Suprapubic skin (tissue), 4 donors: ENCODE measurements at regions not wholly inside any gene's neighbourhood (a gene's known extent, or its start where the extent isn't known, plus 50 kb on each side); places are given as distances from the start of the nearest gene placed in this dataset.
"Not testable (repeated sequence)": the region's sequence is repeated elsewhere in the genome, so short reads cannot be mapped to it uniquely, and the experiment has no call there.

ENCODE experiments used
- DNase-seq, 2 donors: peaks; one replicate each; pipeline ENCODE4 v3.0.0-alpha.2; 2019; ENCODE audit warnings: low spot score in 2 of 2
- H3K27ac ChIP-seq: fragments of 200-600 bp; sonication (generic); one replicate; pipeline ENCODE4 v1.5.1; 2019
- H3K27me3 ChIP-seq: fragments of 200-600 bp; sonication (generic); one replicate; pipeline ENCODE4 v1.5.1; 2019
- H3K36me3 ChIP-seq: fragments of 200-600 bp; sonication (generic); one replicate; pipeline ENCODE4 v1.5.1; 2019
- H3K4me1 ChIP-seq: fragments of 200-600 bp; sonication (generic); one replicate; pipeline ENCODE4 v1.5.1; 2019
- H3K4me3 ChIP-seq: fragments of 200-600 bp; sonication (generic); one replicate; pipeline ENCODE4 v1.5.1; 2019; ENCODE audit warnings: mild to moderate bottlenecking
- H3K9me3 ChIP-seq: fragments of 200-600 bp; sonication (generic); one replicate; pipeline ENCODE4 v1.5.1; 2019
- EP300 ChIP-seq: sonication (generic); formaldehyde crosslinking; IDR thresholded peaks from one replicate; pipeline ENCODE4 v1.6.1; 2017; ENCODE audit warnings: antibody characterized with exemption
- POLR2A ChIP-seq, 2 donors: fragments of 450-650 bp; IDR thresholded peaks; one replicate each; pipeline ENCODE4 v1.6.1; 2017; ENCODE audit warnings: antibody characterized with exemption in 2 of 2, mild to moderate bottlenecking in 2 of 2, moderate library complexity in 2 of 2
- POLR2AphosphoS5 ChIP-seq, 3 donors: sonication (generic); formaldehyde crosslinking; IDR thresholded peaks; one replicate each; pipeline ENCODE4 v1.6.1; 2017; ENCODE audit warnings: antibody characterized with exemption in 3 of 3
- WGBS: methylation state at CpG from one replicate; pipeline ENCODE4 v1.1.5; 2018; 5-methylcytosine and 5-hydroxymethylcytosine counted together
- TF ChIP-seq, protein P1 (sequence below), 2 donors: fragments of 200-600 bp in 1 of 2; fragments of 450-650 bp in 1 of 2; sonication (generic) in 1 of 2; IDR thresholded peaks; one replicate each; pipeline ENCODE4 v1.5.1; 2016 to 2019; ENCODE audit warnings: antibody characterized with exemption in 2 of 2, mild to moderate bottlenecking in 1 of 2, moderate library complexity in 1 of 2

DNA sequence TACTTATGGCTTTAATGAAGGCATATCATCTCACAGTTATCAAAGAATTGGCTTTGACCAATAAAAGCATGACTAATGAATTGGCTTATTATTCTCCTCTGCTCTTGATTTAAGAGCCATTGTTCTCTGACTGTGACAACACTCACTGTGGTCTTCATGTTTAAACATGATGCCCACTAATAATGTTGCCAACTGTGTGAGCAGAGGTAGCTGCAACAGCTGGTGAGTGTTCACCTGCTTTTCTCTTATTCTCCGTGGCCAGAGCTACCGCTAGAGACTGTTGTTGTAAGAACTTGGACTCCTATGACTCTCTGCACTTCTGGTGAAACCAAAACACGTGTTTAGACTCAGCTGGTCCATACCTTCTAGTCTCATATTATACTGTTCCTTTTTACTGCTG lies 335.9 kb downstream of the XPNPEP1 start:
- H3K9me3 ChIP-seq = no peaks in the 10 kb centered on the region
- no peak for DNase-seq
- H3K36me3 ChIP-seq = no peaks in the 10 kb centered on the region
- H3K27me3 ChIP-seq = no peaks in the 10 kb centered on the region
- no peak overlapping the region for H3K4me3 ChIP-seq
- no peak overlapping the region for H3K27ac ChIP-seq
- no peaks in the 10 kb centered on the region for H3K4me1 ChIP-seq
- WGBS = 62% methylated on average over 3 of the region's 3 CpGs
- TF ChIP-seq POLR2A (IDR thresholded peaks at IDR 0.05) = no peak
- TF ChIP-seq EP300 = no peak
- TF ChIP-seq POLR2AphosphoS5 (IDR thresholded peaks at IDR 0.05) = no peak

DNA sequence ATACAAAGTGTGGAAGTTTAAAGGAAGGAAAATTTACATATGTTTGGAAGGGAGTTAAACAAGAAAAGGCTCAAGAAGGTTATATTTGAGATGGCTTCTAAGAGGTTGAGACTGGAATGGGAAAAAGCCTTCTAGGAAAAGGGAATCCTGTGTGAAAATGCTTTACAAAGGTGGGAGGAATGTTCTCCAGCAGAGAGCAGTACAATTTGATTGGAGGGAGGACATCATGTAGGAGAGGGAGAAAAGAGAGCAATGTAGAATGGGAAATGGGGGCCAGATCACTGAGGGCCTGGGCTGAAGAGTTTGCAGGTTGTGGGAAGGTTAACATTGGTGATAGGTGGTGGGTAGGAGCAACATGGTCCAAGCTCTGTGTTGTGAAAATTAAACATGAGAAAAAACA lies 366.9 kb downstream of the XPNPEP1 start:
- no peak overlapping the region for H3K4me3 ChIP-seq
- H3K27me3 ChIP-seq = no peaks in the 10 kb centered on the region
- H3K4me1 ChIP-seq = no peaks in the 10 kb centered on the region
- no peak overlapping the region for H3K27ac ChIP-seq
- TF ChIP-seq EP300 (no peak), POLR2A (IDR thresholded peaks at IDR 0.05) (no peak), POLR2AphosphoS5 (IDR thresholded peaks at IDR 0.05) (no peak)
- TF ChIP-seq, protein P1, sequence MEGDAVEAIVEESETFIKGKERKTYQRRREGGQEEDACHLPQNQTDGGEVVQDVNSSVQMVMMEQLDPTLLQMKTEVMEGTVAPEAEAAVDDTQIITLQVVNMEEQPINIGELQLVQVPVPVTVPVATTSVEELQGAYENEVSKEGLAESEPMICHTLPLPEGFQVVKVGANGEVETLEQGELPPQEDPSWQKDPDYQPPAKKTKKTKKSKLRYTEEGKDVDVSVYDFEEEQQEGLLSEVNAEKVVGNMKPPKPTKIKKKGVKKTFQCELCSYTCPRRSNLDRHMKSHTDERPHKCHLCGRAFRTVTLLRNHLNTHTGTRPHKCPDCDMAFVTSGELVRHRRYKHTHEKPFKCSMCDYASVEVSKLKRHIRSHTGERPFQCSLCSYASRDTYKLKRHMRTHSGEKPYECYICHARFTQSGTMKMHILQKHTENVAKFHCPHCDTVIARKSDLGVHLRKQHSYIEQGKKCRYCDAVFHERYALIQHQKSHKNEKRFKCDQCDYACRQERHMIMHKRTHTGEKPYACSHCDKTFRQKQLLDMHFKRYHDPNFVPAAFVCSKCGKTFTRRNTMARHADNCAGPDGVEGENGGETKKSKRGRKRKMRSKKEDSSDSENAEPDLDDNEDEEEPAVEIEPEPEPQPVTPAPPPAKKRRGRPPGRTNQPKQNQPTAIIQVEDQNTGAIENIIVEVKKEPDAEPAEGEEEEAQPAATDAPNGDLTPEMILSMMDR (IDR thresholded peaks at IDR 0.05) = no peak
- DNase-seq = no peak
- peaks cover 5% of the 10 kb centered on the region for H3K9me3 ChIP-seq
- no peaks in the 10 kb centered on the region for H3K36me3 ChIP-seq

DNA sequence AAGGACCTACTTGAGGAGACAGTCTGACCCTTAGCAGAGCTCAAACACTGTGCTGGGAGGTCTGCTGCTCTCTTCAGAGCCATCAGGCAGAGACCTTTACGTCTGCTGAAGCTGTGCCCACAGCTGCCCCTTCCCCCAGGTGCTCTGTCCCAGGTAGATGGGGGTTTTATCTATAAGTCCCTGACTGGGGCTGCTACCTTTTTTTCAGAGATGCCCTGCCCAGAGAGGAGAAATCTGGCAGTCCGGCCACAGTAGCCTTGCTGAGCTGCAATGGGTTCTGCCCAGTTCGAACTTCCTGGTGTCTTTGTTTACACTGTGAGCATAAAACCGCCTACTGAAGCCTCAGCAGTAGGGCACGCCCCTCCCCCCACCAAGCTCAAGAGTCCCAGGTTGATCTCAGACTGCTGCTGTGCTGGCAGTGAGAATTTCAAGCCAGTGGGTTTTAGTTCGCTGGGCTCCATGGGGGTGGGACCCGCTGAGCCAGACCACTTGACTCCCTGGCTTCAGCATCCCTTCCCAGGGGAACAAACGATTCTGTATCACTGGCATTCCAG lies 381.2 kb downstream of the XPNPEP1 start:
- not testable (repeated sequence) for H3K27me3 ChIP-seq, H3K9me3 ChIP-seq, H3K4me1 ChIP-seq, H3K4me3 ChIP-seq, H3K36me3 ChIP-seq, DNase-seq, H3K27ac ChIP-seq
- 75% methylated on average over 6 of the region's 8 CpGs for WGBS

DNA sequence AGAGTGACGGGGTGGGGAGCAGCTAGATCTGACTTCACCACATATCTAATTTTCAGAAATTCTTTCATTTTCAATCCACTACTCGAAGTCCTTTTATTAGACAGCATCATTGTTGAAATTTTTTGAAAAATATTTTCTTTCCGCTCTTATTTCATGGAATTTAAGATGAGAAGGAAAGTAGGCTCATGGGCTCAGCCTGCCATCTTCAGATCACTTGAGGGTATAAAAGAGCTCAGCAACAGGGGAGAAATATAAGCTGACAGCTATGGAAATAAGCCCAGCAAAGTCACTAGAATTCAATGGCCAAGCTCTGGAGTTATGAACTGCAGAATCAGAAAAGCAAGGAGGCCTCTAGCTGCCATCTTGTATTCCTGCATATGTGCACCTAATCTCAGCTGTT lies 389.1 kb downstream of the XPNPEP1 start:
- no peak overlapping the region for H3K27ac ChIP-seq
- H3K27me3 ChIP-seq = no peaks in the 10 kb centered on the region
- no peaks in the 10 kb centered on the region for H3K4me1 ChIP-seq
- H3K4me3 ChIP-seq = no peak overlapping the region
- 59% methylated on average over 3 of the region's 3 CpGs for WGBS
- TF ChIP-seq, protein P1 (IDR thresholded peaks at IDR 0.05) = no peak
- no peak for TF ChIP-seq POLR2A (IDR thresholded peaks at IDR 0.05)
- no peak for TF ChIP-seq EP300
- H3K9me3 ChIP-seq = peaks cover 3% of the 10 kb centered on the region
- no peaks in the 10 kb centered on the region for H3K36me3 ChIP-seq
- DNase-seq = no peak

DNA sequence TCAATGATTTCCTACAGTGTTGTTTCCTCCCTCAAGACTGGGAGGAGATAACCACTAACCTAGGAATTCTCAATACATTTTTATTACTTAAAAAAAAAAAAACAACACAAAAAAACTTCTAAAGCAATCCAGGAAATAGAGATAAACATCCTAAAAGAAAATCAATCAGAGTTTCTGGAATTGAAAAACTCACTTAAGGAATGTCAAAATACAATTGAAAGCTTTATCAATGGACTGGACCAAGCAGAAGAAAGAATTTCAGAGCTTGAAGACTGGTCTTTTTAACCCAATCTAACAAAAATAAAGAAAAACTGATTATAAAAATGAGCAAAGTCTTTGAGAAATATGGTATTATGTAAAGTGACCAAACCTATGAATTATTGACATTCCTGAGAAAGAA lies 394.1 kb downstream of the XPNPEP1 start:
- Histone ChIP-seq H3K27me3 (no peaks in the 10 kb centered on the region), H3K4me1 (no peaks in the 10 kb centered on the region), H3K27ac (no peak overlapping the region), H3K9me3 (peaks cover 12% of the 10 kb centered on the region), H3K36me3 (no peaks in the 10 kb centered on the region), H3K4me3 (no peak overlapping the region)
- no peak for TF ChIP-seq POLR2AphosphoS5 (IDR thresholded peaks at IDR 0.05)
- no peak for TF ChIP-seq EP300
- TF ChIP-seq, protein P1 (IDR thresholded peaks at IDR 0.05) = no peak
- no peak for TF ChIP-seq POLR2A (IDR thresholded peaks at IDR 0.05)
- DNase-seq = no peak

DNA sequence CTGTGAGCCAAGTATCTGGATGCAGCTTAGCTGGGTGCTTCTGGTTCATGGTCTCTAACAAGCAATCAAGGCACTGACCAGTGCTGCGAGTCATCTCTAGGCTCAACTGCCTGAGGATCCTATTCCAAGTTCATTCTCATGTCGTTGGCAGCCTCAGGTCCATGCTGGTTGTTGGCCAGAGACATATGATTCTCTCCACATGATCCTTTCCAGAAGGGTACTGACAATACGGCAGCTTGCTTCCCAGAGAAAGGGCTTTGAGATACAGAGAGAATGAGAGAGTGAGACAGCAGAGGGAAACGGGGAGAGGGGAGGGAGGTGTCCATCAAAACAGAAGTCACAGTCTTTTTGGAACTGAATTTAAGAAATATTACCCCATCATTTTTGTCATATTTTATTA lies 405.6 kb downstream of the XPNPEP1 start:
- Histone ChIP-seq H3K9me3 (no peaks in the 10 kb centered on the region), H3K27ac (no peak overlapping the region), H3K27me3 (no peaks in the 10 kb centered on the region), H3K4me1 (no peaks in the 10 kb centered on the region), H3K36me3 (no peaks in the 10 kb centered on the region), H3K4me3 (no peak overlapping the region)
- TF ChIP-seq POLR2A (IDR thresholded peaks at IDR 0.05) = no peak
- TF ChIP-seq, protein P1 (IDR thresholded peaks at IDR 0.05) = no peak
- TF ChIP-seq EP300 = no peak
- no peak for TF ChIP-seq POLR2AphosphoS5 (IDR thresholded peaks at IDR 0.05)
- WGBS = 62% methylated on average over 4 of the region's 4 CpGs
- no peak for DNase-seq
